GM13976 (cell line): ENCODE measurements at regions not wholly inside any gene's neighbourhood (a gene's known extent, or its start where the extent isn't known, plus 50 kb on each side); places are given as distances from the start of the nearest gene placed in this dataset.
"Not testable (repeated sequence)": the region's sequence is repeated elsewhere in the genome, so short reads cannot be mapped to it uniquely, and the experiment has no call there.

Experiments used
- DNase-seq: peaks from one replicate; pipeline ENCODE4 v3.0.0; 2012; ENCODE audit warnings: low spot score
- in situ Hi-C: fragments of 300-500 bp; cut with MboI; formaldehyde crosslinking; loops from one replicate; pipeline ENCODE4 v1.12.0; 2022; ENCODE audit warnings: low sequenced_read_pairs, mixed read lengths, inconsistent platforms; ENCODE audit not compliant: unreplicated experiment
- TF ChIP-seq, protein P1 (sequence below): IDR thresholded peaks from 2 replicates; pipeline ENCODE4 v1.5.1; 2012; ENCODE audit warnings: borderline replicate concordance, mild to moderate bottlenecking; ENCODE audit not compliant: insufficient read depth; ENCODE audit errors: extremely low read depth, missing control alignments, control extremely low read depth

DNA sequence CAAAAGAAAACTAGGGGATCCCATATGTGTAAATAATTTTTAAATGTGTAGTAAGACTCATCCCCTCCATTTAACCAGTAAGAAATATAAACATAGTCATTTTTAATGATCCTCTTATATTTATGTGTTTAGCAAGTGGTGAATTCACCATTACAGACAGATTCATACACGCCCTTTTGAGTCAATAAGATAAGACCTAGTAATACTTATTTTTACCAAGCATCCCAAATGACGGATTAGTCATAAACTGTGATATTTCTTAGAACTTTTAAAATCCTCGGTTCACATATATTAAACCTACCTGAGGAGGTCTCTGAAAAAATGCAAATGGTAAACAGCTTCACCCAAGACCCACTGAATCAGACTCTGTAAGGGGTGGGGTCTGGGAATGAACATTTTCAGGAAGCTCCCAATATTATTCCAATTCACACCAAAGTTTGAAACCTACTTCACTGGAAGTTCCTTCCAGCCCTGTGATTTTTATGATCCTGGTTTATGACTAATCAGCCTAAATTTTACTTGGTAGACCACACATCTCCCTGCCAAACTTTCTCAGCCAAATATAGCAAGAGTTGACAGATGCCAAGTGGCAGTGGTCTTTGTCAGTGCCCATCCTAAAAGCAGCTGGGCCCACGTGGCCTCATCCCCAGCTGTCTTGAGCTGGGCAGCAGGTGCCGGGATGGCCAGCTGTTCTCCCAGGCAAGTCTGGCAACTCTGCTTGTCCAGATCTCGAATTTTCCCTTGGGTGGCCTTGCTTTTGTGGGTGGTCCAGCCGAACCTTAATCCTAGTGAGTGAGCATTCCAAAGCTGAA is 559.0 kb upstream of the RGMB start:
- no peak for DNase-seq
- TF ChIP-seq, protein P1, sequence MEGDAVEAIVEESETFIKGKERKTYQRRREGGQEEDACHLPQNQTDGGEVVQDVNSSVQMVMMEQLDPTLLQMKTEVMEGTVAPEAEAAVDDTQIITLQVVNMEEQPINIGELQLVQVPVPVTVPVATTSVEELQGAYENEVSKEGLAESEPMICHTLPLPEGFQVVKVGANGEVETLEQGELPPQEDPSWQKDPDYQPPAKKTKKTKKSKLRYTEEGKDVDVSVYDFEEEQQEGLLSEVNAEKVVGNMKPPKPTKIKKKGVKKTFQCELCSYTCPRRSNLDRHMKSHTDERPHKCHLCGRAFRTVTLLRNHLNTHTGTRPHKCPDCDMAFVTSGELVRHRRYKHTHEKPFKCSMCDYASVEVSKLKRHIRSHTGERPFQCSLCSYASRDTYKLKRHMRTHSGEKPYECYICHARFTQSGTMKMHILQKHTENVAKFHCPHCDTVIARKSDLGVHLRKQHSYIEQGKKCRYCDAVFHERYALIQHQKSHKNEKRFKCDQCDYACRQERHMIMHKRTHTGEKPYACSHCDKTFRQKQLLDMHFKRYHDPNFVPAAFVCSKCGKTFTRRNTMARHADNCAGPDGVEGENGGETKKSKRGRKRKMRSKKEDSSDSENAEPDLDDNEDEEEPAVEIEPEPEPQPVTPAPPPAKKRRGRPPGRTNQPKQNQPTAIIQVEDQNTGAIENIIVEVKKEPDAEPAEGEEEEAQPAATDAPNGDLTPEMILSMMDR = no peak
- in situ Hi-C loops = no loop called here

DNA sequence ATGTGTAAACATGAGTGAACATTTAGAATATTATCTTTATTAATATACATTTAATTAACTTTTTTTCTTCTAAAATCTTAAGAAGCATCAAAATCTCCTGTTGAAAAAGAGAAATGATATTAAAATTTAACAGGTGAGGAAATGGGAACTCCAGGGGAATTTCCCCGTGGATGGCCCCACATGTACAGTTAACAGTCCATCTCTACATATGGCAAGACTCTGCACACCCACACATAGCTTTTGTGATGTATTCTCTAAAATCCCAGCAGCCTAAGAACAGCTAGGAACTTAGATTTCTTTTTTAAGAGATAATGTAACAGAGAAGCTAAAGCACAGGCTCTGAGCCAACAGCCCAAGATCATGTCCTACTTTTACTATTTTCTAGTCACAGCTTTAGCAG is 556.3 kb upstream of the RGMB start:
- in situ Hi-C loops = no loop called here
- TF ChIP-seq, protein P1 = no peak
- DNase-seq = peak; percentile 9

DNA sequence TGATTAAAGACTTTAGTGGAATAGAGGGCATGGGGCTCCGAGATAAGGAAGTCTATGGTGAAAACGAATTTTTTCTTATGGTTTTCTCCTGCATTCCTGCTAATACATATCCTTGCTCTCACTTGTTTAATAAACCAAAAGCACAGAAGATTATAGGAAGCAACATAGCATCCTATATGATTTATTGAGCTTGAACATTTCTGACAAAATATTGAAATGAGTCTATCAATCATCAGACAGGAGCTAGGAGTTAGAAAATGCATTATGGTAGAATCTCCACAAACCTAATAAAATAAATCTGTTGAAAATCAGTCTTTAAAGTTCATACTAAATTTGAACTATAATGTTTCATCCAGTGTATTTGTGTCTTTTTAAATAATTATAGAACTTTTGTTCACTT is 554.6 kb upstream of the RGMB start:
- TF ChIP-seq, protein P1 = no peak
- in situ Hi-C loops = no loop called here
- DNase-seq = no peak

DNA sequence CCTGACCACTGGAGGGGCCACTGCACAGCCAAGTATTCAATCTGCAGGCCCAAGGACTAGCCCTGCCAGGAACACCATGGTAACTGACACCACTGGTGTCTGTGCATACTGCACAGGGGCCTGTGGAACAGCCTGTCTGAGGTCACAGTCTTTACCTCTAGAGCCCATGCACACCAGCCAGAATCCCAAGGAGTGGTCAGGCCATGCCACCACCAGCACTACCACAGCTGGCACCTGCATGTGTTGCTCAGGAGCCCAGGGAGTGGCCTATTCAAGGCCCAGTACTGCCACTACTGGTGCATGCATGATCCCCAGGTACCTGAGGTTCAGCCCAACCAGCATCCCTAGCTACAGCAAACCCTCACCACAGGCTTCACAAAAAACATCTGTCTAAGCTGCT is 546.0 kb upstream of the RGMB start:
- TF ChIP-seq, protein P1 = no peak
- DNase-seq = no peak
- in situ Hi-C loops = no loop called here

DNA sequence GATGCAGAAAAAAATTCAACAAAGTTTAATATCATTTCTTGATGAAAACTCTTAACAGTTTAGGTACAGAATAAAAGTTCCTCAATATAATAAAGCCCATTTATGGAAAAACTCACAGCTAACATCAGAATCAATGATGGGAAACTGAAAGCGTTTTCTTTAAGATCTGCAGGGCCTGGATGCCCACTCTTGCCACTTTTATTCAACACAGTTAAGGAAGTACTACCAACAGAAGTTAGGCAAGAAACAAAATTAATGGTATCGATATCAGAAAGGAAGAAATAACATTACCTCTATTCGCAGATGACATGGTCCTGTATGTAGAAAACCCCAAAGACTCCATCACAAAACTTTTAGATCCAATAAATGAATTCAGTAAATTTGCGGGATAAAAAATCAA is 542.4 kb upstream of the RGMB start:
- in situ Hi-C loops = no loop called here
- no peak for DNase-seq
- TF ChIP-seq, protein P1 = no peak

DNA sequence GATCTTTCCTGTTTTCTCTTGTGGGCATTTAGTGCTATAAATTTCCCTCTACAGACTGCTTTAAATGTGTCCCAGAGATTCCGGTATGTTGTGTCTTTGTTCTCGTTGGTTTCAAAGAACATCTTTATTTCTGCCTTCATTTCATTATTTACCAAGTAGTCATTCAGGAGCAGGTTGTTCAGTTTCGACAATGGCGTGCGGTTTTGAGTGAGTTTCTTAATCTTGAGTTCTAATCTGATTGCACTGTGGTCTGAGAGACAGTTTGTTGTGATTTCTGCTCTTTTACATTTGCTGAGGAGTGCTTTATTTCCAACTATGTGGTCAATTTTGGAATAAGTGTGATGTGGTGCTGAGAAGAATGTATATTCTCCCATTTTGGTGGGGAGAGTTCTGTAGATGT is 535.7 kb upstream of the RGMB start:
- in situ Hi-C loops, DNase-seq: not testable (repeated sequence)

DNA sequence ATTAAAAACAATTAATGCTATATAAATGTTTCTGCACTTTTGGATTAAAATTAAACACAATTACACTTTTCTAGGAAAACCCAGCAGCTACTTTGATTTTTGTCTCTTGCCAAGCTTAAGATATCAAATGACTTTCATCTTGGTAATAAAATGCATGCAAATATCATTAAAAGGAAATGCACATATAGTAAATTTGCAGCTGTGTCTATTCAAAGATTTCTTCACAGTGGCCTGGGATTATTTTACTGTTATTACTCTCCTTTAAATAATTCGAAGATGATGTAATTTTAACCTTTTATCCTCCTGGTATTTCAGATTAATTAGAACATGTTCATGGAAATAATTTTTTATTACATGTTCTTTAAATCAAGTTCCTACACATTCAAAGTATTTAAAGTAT is 529.5 kb upstream of the RGMB start:
- in situ Hi-C loops = no loop called here
- TF ChIP-seq, protein P1 = no peak

More for the DNA sequence above, 529.5 kb upstream of the RGMB start:
- no peak for DNase-seq
